Activated CD8-positive, alpha-beta memory T cell treated with anti-CD3 and anti-CD28 coated beads for 4 hours (primary cell): ENCODE measurements at regions not wholly inside any gene's neighbourhood (a gene's known extent, or its start where the extent isn't known, plus 50 kb on each side); places are given as distances from the start of the nearest gene placed in this dataset.
"Not testable (repeated sequence)": the region's sequence is repeated elsewhere in the genome, so short reads cannot be mapped to it uniquely, and the experiment has no call there.

Source experiments
- DNase-seq, 2 donors: peaks; one replicate each; pipeline ENCODE4 v3.0.0-alpha.2; 2020; ENCODE audit warnings: low read depth in 2 of 2

GRCh38 chr7:56466607-56467525, 350.6 kb upstream of the NUPR2 start:
- DNase-seq: not testable (repeated sequence)

GRCh38 chr7:56449762-56450161, 333.5 kb upstream of the NUPR2 start:
- no peak for DNase-seq

GRCh38 chr7:56447864-56448693, 331.9 kb upstream of the NUPR2 start:
- DNase-seq: no peak

GRCh38 chr7:56420528-56420927, 304.3 kb upstream of the NUPR2 start:
- DNase-seq: not testable (repeated sequence)

- DNase-seq: no peak
Measured at GRCh38 chr7:56375173-56375572, 259.0 kb upstream of the NUPR2 start.

GRCh38 chr7:56374666-56375065, 258.4 kb upstream of the NUPR2 start:
- DNase-seq: not testable (repeated sequence)

GRCh38 chr7:56373314-56373713, 257.1 kb upstream of the NUPR2 start:
- DNase-seq: peak; percentile 7 to 30

GRCh38 chr7:56371792-56372191, 255.6 kb upstream of the NUPR2 start:
- peak in 1 of 2 donors; percentile 3 for DNase-seq

- not testable (repeated sequence) for DNase-seq
Measured at GRCh38 chr7:56370208-56370872, 254.1 kb upstream of the NUPR2 start.

GRCh38 chr7:56367914-56368313, 251.7 kb upstream of the NUPR2 start:
- not testable (repeated sequence) for DNase-seq

GRCh38 chr7:56367411-56367810, 251.2 kb upstream of the NUPR2 start:
- DNase-seq: not testable (repeated sequence)

- DNase-seq: not testable (repeated sequence)
Measured at GRCh38 chr7:56366701-56367100, 250.5 kb upstream of the NUPR2 start.

GRCh38 chr7:56352576-56352975, 236.4 kb upstream of the NUPR2 start:
- not testable (repeated sequence) for DNase-seq

- not testable (repeated sequence) for DNase-seq
Measured at GRCh38 chr7:56351181-56351580, 235.0 kb upstream of the NUPR2 start.

- DNase-seq: not testable (repeated sequence)
Measured at GRCh38 chr7:56348311-56348710, 232.1 kb upstream of the NUPR2 start.

- DNase-seq: not testable (repeated sequence)
Measured at GRCh38 chr7:56328327-56328726, 212.1 kb upstream of the NUPR2 start.

GRCh38 chr7:56290548-56290947, 174.3 kb upstream of the NUPR2 start:
- DNase-seq: no peak

- no peak for DNase-seq
Measured at GRCh38 chr7:56287429-56288138, 171.4 kb upstream of the NUPR2 start.

GRCh38 chr7:56256108-56256507, 139.9 kb upstream of the NUPR2 start:
- no peak for DNase-seq

GRCh38 chr7:56250135-56250534, 133.9 kb upstream of the NUPR2 start:
- no peak for DNase-seq

- DNase-seq: no peak
Measured at GRCh38 chr7:56229631-56230030, 113.4 kb upstream of the NUPR2 start.
